LNCaP clone FGC (cell line): ENCODE measurements at regions not wholly inside any gene's neighbourhood (a gene's known extent, or its start where the extent isn't known, plus 50 kb on each side); places are given as distances from the start of the nearest gene placed in this dataset.

ENCODE experiments used
- DNase-seq: peaks from one replicate; pipeline ENCODE4 v3.0.0-alpha.2; 2011; ENCODE audit warnings: low read depth
- H3K4me3 ChIP-seq: 2 replicates; pipeline ENCODE4 v1.5.1; 2011; ENCODE audit warnings: mild to moderate bottlenecking, low read depth, low read length, control low read depth
- CTCF ChIP-seq: IDR thresholded peaks from 2 replicates; pipeline ENCODE4 v1.5.1; 2012; ENCODE audit warnings: mild to moderate bottlenecking; ENCODE audit not compliant: control insufficient read depth, insufficient read depth; ENCODE audit errors: extremely low read depth

DNA sequence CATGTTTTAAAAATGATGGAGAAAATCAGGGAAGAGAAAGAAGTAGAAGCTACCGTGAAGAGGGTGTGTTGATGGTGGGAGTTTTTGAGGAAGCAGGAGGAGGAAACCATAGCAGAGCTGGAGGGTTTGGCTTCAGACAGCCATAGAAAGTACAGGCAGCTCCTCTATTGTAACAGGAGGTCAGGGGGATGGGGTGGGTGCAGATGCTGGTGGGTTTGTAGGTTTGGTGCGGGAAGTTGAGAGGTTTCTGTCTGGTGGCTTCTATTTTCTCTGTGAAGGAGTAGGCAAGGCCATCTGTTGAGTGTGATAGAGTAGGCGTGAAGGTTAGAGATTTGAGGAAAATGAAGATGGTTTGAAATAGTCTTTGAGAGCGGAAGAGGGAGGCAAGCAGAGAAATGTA lies 97.7 kb upstream of the TBC1D5 start:
- no peak overlapping the region for H3K4me3 ChIP-seq
- no peak for DNase-seq
- TF ChIP-seq CTCF: no peak

DNA sequence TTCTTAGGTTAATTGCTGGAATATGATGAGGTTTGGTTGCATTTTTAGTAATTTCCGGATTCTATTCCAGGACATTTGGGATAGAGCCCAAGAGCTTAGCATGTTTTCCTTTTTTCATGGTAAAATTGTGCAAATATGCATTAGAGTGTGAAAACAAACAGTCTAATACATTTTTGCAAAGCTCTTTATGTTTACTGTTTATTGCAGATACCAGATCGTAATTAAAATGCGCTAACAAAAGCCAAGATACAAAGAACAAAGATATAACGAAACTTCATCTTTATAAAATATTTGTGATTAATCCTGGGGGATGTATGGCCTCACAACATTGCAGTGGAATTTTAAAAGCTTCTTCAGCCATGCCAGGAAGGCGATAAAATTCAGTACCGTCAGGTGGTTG lies 94.5 kb upstream of the TBC1D5 start:
- no peak for TF ChIP-seq CTCF
- peak; percentile 15 for DNase-seq
- no peak overlapping the region for H3K4me3 ChIP-seq

DNA sequence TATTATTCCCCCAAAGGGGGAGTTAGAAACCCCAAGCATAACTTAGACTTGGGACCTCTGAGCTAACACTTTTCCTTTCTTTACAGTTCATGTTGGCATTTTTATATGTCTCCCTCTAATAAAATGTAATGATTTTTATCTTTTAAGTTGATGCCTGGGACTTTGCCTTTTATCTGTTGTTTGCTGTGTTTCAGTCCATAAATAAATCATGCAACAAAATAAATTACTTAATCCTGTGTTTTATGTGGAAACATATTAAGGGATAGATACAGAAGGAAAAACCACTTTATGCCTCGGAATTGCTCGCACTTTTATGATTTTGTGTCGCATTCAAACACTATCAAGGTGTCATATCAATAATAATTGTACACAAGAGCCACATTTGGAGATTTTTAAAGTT lies 93.7 kb upstream of the TBC1D5 start:
- peak; percentile 43 for DNase-seq
- no peak for TF ChIP-seq CTCF
- no peak overlapping the region for H3K4me3 ChIP-seq

- no peak for DNase-seq
- no peak for TF ChIP-seq CTCF
- H3K4me3 ChIP-seq: no peak overlapping the region
Observed at GRCh38 chr3:17833786-17834559, 91.5 kb upstream of the TBC1D5 start.

DNA sequence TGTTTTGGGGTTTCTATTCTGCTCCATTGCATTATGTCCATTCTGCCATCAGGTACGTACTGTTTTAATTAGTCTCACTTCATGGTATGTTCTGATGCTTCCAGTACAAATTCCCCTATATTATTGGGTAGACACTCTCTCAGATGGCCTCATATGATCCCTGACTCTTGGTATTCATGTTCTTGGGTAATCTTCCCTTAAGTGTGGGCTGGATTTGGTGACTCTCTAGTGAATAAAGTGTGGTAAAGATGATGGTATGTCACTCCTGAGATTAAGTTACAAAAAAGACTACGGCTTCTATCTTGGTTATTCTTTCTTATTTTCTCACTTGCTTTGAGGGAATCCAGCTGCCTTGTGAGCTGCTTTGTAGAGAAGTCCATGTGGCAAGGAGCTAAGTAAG lies 89.6 kb upstream of the TBC1D5 start:
- DNase-seq: no peak
- TF ChIP-seq CTCF: no peak
- no peak overlapping the region for H3K4me3 ChIP-seq

DNA sequence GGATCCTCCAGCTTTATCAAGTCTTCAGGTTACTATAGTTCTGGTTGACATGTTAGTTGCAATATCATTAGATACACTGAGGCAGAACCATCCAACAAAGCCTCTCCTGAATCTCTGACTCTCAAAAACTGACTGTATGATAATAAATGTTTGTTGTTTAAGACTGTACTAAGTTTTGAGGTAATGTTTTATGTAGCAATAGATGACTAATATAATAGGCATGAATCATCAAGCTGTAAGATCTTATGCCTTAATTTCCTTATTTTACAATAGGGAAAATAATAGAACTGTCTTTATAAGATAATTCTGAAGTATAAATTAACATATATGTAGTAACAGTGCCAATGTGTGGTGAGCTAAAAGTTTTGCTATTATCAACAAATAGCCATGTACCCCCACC lies 88.9 kb upstream of the TBC1D5 start:
- no peak for TF ChIP-seq CTCF
- DNase-seq: no peak
- H3K4me3 ChIP-seq: no peak overlapping the region

DNA sequence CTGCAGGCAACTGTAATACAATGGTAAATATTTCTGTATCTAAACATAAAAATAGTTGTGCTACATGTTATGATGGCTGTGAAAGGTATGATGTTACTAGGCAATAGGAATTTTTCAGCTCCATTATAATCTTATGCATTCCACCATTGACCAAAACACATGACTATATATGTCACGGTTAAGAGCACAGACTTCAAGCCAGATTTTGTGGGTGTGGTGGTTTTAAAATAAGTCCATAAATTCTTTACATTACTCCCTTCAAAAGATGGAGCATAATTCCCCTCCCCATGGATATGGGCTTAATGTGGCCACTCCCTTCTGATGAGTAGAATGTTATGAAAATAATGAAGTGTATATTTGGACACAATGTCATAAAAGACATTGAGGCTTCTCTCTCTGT lies 88.4 kb upstream of the TBC1D5 start:
- TF ChIP-seq CTCF: no peak
- H3K4me3 ChIP-seq: no peak overlapping the region
- DNase-seq: no peak
